ENCODE measurements at regions not wholly inside any gene's neighbourhood (a gene's known extent, or its start where the extent isn't known, plus 50 kb on each side); places are given as distances from the start of the nearest gene placed in this dataset.
"Not testable (repeated sequence)": the region's sequence is repeated elsewhere in the genome, so short reads cannot be mapped to it uniquely, and the experiment has no call there.

- no peak for DNase-seq (ENCODE audit: insufficient read length, low spot score)
- no peak for FAIRE-seq
- no peak for TF ChIP-seq CTCF (IDR thresholded peaks at IDR 0.05; ENCODE audit: insufficient read depth, missing control alignments)
Measured at GRCh38 chr2:204145791-204146190, 209.2 kb downstream of the ICOS start.

GRCh38 chr2:204147040-204147439, 210.5 kb downstream of the ICOS start:
- DNase-seq (ENCODE audit: insufficient read length, low spot score); FAIRE-seq: not testable (repeated sequence)

GRCh38 chr2:204150721-204151120, 214.2 kb downstream of the ICOS start:
- TF ChIP-seq CTCF (IDR thresholded peaks at IDR 0.05; ENCODE audit: insufficient read depth, missing control alignments) = no peak
- FAIRE-seq (no peak), DNase-seq (ENCODE audit: insufficient read length, low spot score) (no peak)

- TF ChIP-seq CTCF (IDR thresholded peaks at IDR 0.05; ENCODE audit: insufficient read depth, missing control alignments) = no peak
- FAIRE-seq (no peak), DNase-seq (ENCODE audit: insufficient read length, low spot score) (no peak)
Measured at GRCh38 chr2:204152616-204153015, 216.1 kb downstream of the ICOS start.

- TF ChIP-seq CTCF (IDR thresholded peaks at IDR 0.05; ENCODE audit: insufficient read depth, missing control alignments) = no peak
- FAIRE-seq (no peak), DNase-seq (ENCODE audit: insufficient read length, low spot score) (no peak)
Measured at GRCh38 chr2:204154863-204155262, 218.3 kb downstream of the ICOS start.

GRCh38 chr2:204156456-204156855, 219.9 kb downstream of the ICOS start:
- no peak for FAIRE-seq
- no peak for TF ChIP-seq CTCF (IDR thresholded peaks at IDR 0.05; ENCODE audit: insufficient read depth, missing control alignments)
- no peak for DNase-seq (ENCODE audit: insufficient read length, low spot score)

- no peak for FAIRE-seq
- TF ChIP-seq CTCF (IDR thresholded peaks at IDR 0.05; ENCODE audit: insufficient read depth, missing control alignments) = no peak
Measured at GRCh38 chr2:204157684-204158083, 221.1 kb downstream of the ICOS start.

GRCh38 chr2:204159526-204159925, 223.0 kb downstream of the ICOS start:
- no peak for TF ChIP-seq CTCF (IDR thresholded peaks at IDR 0.05; ENCODE audit: insufficient read depth, missing control alignments)
- DNase-seq (ENCODE audit: insufficient read length, low spot score) (no peak), FAIRE-seq (no peak)

More at GRCh38 chr2:204157684-204158083, 221.1 kb downstream of the ICOS start:
- DNase-seq (ENCODE audit: insufficient read length, low spot score) = no peak
